OCI-LY7 (cell line): ENCODE measurements at regions not wholly inside any gene's neighbourhood (a gene's known extent, or its start where the extent isn't known, plus 50 kb on each side); places are given as distances from the start of the nearest gene placed in this dataset.

Experiments
- BruUV-seq: library from RNA; stranded (reverse); fragments of 400-500 nt; replicated peaks from 2 replicates; lab custom pipeline; 2021; lab: Mats Ljungman, UMichigan
- CTCF ChIA-PET: fragments of 300-600 bp; sonication (Branson Sonifier 250); formaldehyde crosslinking; loops from one replicate; lab custom pipeline; 2022; ENCODE audit warnings: antibody characterized with exemption; ENCODE audit not compliant: unreplicated experiment; lab: Charles Lee
- POLR2A ChIA-PET: fragments of 300-600 bp; sonication (Branson Sonifier 250); formaldehyde crosslinking; loops from one replicate; lab custom pipeline; 2022; ENCODE audit warnings: antibody characterized with exemption; lab: Charles Lee
- DNase-seq: peaks from one replicate; pipeline ENCODE4 v3.0.0-alpha.2; 2015; ENCODE audit warnings: low spot score
- H2AFZ ChIP-seq: fragments of 200-600 bp; sonication (generic), shearing (Covaris generic); 2 replicates; pipeline ENCODE4 v1.6.1; 2014; ENCODE audit warnings: mild to moderate bottlenecking, antibody characterized with exemption, low read length, moderate library complexity
- H3K27ac ChIP-seq: fragments of 200-600 bp; sonication (generic); 2 replicates; pipeline ENCODE4 v1.5.1; 2014; ENCODE audit warnings: mixed run types, low read depth, mild to moderate bottlenecking, moderate library complexity, low read length, inconsistent platforms; ENCODE audit not compliant: poor library complexity, severe bottlenecking
- H3K36me3 ChIP-seq: fragments of 200-600 bp; sonication (generic); 2 replicates; pipeline ENCODE4 v1.6.1; 2014; ENCODE audit warnings: mild to moderate bottlenecking, antibody characterized with exemption, low read length, moderate library complexity, mixed read lengths; ENCODE audit not compliant: insufficient read depth
- H3K4me1 ChIP-seq: fragments of 200-600 bp; sonication (generic); 2 replicates; pipeline ENCODE4 v1.5.1; 2014; ENCODE audit warnings: mild to moderate bottlenecking, low read length; ENCODE audit not compliant: insufficient read depth, poor library complexity, severe bottlenecking
- H3K4me2 ChIP-seq: fragments of 200-600 bp; sonication (generic); 2 replicates; pipeline ENCODE4 v1.6.1; 2014; ENCODE audit warnings: mild to moderate bottlenecking, low read length
- H3K4me3 ChIP-seq: fragments of 200-600 bp; sonication (generic); 2 replicates; pipeline ENCODE4 v1.5.1; 2014; ENCODE audit warnings: mild to moderate bottlenecking, low read depth, low read length; ENCODE audit not compliant: poor library complexity, severe bottlenecking
- H3K79me2 ChIP-seq: fragments of 200-600 bp; sonication (generic); 2 replicates; pipeline ENCODE4 v1.6.1; 2016; ENCODE audit warnings: low read depth, mild to moderate bottlenecking, low read length, moderate library complexity, mixed read lengths; ENCODE audit not compliant: insufficient read depth
- H3K9me2 ChIP-seq: fragments of 200-600 bp; sonication (generic); 2 replicates; pipeline ENCODE4 v1.6.1; 2016; ENCODE audit warnings: mild to moderate bottlenecking, low read length, mixed read lengths; ENCODE audit not compliant: insufficient read depth
- H3K9me3 ChIP-seq: fragments of 200-600 bp; sonication (generic); 2 replicates; pipeline ENCODE4 v1.6.1; 2014; ENCODE audit warnings: mild to moderate bottlenecking, mixed run types, low read length, mixed read lengths
- H4K20me1 ChIP-seq: fragments of 200-600 bp; sonication (generic); 2 replicates; pipeline ENCODE4 v1.6.1; 2014; ENCODE audit warnings: mild to moderate bottlenecking, antibody characterized with exemption, low read length, moderate library complexity, mixed read lengths; ENCODE audit not compliant: insufficient read depth
- EZH2phosphoT487 ChIP-seq: fragments of 200-600 bp; sonication (generic); IDR thresholded peaks from 2 replicates; pipeline ENCODE4 v1.6.1; 2018; ENCODE audit warnings: low read depth, borderline replicate concordance, mild to moderate bottlenecking, mixed run types, antibody characterized with exemption, low read length, moderate library complexity, mixed read lengths
- intact Hi-C: fragments of 100-400 bp; cut with micrococcal nuclease; formaldehyde crosslinking; loops from one replicate; pipeline ENCODE4 v1.10.0; 2022; ENCODE audit not compliant: unreplicated experiment
- TF ChIP-seq, protein P1 (sequence below): fragments of 200-600 bp; sonication (generic); conservative IDR thresholded peaks from 2 replicates; pipeline ENCODE4 v1.5.1; 2014; ENCODE audit warnings: mild to moderate bottlenecking, antibody characterized with exemption, low read length, moderate library complexity, mixed read lengths

DNA sequence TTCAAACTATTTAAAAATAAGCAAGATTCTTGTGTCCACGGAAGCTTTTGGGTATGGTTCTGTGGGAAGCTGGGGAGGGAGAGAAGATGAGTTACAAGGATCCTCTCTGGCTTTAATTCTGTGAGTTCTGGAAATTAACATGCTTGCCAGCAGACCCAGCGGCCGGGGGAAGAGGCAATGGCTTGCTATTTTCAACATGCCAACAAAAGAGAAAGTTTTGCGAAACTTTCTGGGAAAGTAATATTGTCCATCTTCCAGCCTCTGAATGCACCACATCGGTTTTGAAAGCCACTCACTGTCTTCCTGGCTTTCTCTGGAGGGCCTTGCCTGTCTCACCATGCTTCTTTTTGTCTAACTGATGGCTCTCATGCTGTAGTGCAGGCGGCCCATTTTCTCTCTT is 85.7 kb downstream of the EN1 start:
- intact Hi-C loops, result no loop called here
- Histone ChIP-seq H3K9me2 (no peaks in the 10 kb centered on the region), H3K9me3 (no peaks in the 10 kb centered on the region), H3K4me1 (no peaks in the 10 kb centered on the region), H3K27ac (no peak overlapping the region), H2AFZ (no peak overlapping the region), H4K20me1 (no peaks in the 10 kb centered on the region), H3K4me2 (no peak overlapping the region), H3K36me3 (no peaks in the 10 kb centered on the region), H3K4me3 (no peak overlapping the region), H3K79me2 (no peaks in the 10 kb centered on the region)
- TF ChIP-seq, protein P1, sequence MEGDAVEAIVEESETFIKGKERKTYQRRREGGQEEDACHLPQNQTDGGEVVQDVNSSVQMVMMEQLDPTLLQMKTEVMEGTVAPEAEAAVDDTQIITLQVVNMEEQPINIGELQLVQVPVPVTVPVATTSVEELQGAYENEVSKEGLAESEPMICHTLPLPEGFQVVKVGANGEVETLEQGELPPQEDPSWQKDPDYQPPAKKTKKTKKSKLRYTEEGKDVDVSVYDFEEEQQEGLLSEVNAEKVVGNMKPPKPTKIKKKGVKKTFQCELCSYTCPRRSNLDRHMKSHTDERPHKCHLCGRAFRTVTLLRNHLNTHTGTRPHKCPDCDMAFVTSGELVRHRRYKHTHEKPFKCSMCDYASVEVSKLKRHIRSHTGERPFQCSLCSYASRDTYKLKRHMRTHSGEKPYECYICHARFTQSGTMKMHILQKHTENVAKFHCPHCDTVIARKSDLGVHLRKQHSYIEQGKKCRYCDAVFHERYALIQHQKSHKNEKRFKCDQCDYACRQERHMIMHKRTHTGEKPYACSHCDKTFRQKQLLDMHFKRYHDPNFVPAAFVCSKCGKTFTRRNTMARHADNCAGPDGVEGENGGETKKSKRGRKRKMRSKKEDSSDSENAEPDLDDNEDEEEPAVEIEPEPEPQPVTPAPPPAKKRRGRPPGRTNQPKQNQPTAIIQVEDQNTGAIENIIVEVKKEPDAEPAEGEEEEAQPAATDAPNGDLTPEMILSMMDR, result no peak
- TF ChIP-seq EZH2phosphoT487, result no peak
- POLR2A ChIA-PET, result no interaction called here
- BruUV-seq, result no TSS peak
- CTCF ChIA-PET, result no interaction called here
- DNase-seq, result no peak

DNA sequence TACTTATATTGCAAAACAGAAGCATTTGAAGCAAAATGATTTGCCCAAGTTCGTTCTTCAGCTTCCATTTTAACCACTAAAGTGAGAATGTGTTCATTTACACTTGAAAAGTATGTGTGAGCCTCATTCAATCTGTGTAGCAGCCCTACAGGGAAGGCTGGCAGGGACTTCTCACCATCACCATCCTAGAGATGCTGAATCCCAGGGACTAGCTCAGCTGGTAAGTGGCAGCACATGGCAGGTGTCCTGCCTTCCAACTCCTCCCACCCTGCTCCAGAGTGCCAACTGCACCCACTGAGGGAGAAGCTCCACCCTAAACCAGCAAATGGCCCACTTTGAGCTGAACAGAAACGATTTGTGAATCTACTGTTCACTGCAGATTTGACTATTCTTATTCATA is 91.5 kb downstream of the EN1 start:
- DNase-seq, result no peak
- Histone ChIP-seq H3K4me1 (no peaks in the 10 kb centered on the region), H3K27ac (no peak overlapping the region), H4K20me1 (no peaks in the 10 kb centered on the region), H3K79me2 (no peaks in the 10 kb centered on the region), H3K36me3 (no peaks in the 10 kb centered on the region), H2AFZ (no peak overlapping the region), H3K9me3 (no peaks in the 10 kb centered on the region), H3K9me2 (no peaks in the 10 kb centered on the region), H3K4me2 (no peak overlapping the region), H3K4me3 (no peak overlapping the region)
- BruUV-seq, result no TSS peak
- intact Hi-C loops, result no loop called here
- ChIA-PET POLR2A (interaction anchor here (0.7 kb wide), 1 partner anchor 82 kb away, joined by 6 read pairs; no protein-coding TSS in a partner anchor), CTCF (no interaction called here)
- TF ChIP-seq, protein P1, result no peak
- TF ChIP-seq EZH2phosphoT487, result no peak

GRCh38 chr2:118755384-118755783 is 92.1 kb downstream of the EN1 start:
- no peaks in the 10 kb centered on the region for H3K36me3 ChIP-seq
- intact Hi-C loops, result no loop called here
- H3K79me2 ChIP-seq, result no peaks in the 10 kb centered on the region
- no peak for TF ChIP-seq EZH2phosphoT487
- TF ChIP-seq, protein P1, result no peak
- no peak overlapping the region for H3K27ac ChIP-seq
- no peaks in the 10 kb centered on the region for H3K9me3 ChIP-seq
- no peaks in the 10 kb centered on the region for H4K20me1 ChIP-seq
- BruUV-seq, result no TSS peak
- ChIA-PET POLR2A (interaction anchor here (0.7 kb wide), 1 partner anchor 82 kb away, joined by 6 read pairs; no protein-coding TSS in a partner anchor), CTCF (no interaction called here)
- DNase-seq, result no peak
- H3K4me2 ChIP-seq, result no peak overlapping the region
- H3K4me3 ChIP-seq, result no peak overlapping the region
- no peaks in the 10 kb centered on the region for H3K9me2 ChIP-seq
- H2AFZ ChIP-seq, result no peak overlapping the region
- H3K4me1 ChIP-seq, result no peaks in the 10 kb centered on the region
